Islet precursor cell (in vitro differentiated cells): ENCODE measurements at regions not wholly inside any gene's neighbourhood (a gene's known extent, or its start where the extent isn't known, plus 50 kb on each side); places are given as distances from the start of the nearest gene placed in this dataset.
"Not testable (repeated sequence)": the region's sequence is repeated elsewhere in the genome, so short reads cannot be mapped to it uniquely, and the experiment has no call there.

Experiments used
- DNase-seq: peaks from one replicate; pipeline ENCODE4 v3.0.0-alpha.2; 2018

- DNase-seq = no peak
Observed at GRCh38 chr20:47940101-47940813, 155.0 kb upstream of the SULF2 start.

- DNase-seq = no peak
Observed at GRCh38 chr20:47936612-47937011, 151.3 kb upstream of the SULF2 start.

- no peak for DNase-seq
Observed at GRCh38 chr20:47934761-47935160, 149.5 kb upstream of the SULF2 start.

- no peak for DNase-seq
Observed at GRCh38 chr20:47931443-47931842, 146.2 kb upstream of the SULF2 start.

- DNase-seq = no peak
Observed at GRCh38 chr20:47931002-47931401, 145.7 kb upstream of the SULF2 start.

GRCh38 chr20:47929368-47930115 is 144.3 kb upstream of the SULF2 start:
- DNase-seq = peak; percentile 78

GRCh38 chr20:47927944-47928343 is 142.7 kb upstream of the SULF2 start:
- no peak for DNase-seq

GRCh38 chr20:47927385-47927851 is 142.1 kb upstream of the SULF2 start:
- DNase-seq = no peak

GRCh38 chr20:47926731-47927130 is 141.4 kb upstream of the SULF2 start:
- no peak for DNase-seq

GRCh38 chr20:47925593-47925992 is 140.3 kb upstream of the SULF2 start:
- DNase-seq = no peak

GRCh38 chr20:47922269-47922668 is 137.0 kb upstream of the SULF2 start:
- no peak for DNase-seq

GRCh38 chr20:47921829-47922228 is 136.5 kb upstream of the SULF2 start:
- DNase-seq = not testable (repeated sequence)

- no peak for DNase-seq
Observed at GRCh38 chr20:47921408-47921807, 136.1 kb upstream of the SULF2 start.

- DNase-seq = no peak
Observed at GRCh38 chr20:47917549-47918070, 132.3 kb upstream of the SULF2 start.

- no peak for DNase-seq
Observed at GRCh38 chr20:47915495-47915894, 130.2 kb upstream of the SULF2 start.

GRCh38 chr20:47914792-47915191 is 129.5 kb upstream of the SULF2 start:
- no peak for DNase-seq

GRCh38 chr20:47912786-47913501 is 127.7 kb upstream of the SULF2 start:
- not testable (repeated sequence) for DNase-seq

GRCh38 chr20:47912165-47912564 is 126.9 kb upstream of the SULF2 start:
- not testable (repeated sequence) for DNase-seq

GRCh38 chr20:47909696-47910369 is 124.6 kb upstream of the SULF2 start:
- DNase-seq = not testable (repeated sequence)

GRCh38 chr20:47908361-47909035 is 123.2 kb upstream of the SULF2 start:
- DNase-seq = not testable (repeated sequence)

GRCh38 chr20:47907951-47908350 is 122.7 kb upstream of the SULF2 start:
- DNase-seq = not testable (repeated sequence)

GRCh38 chr20:47907031-47907675 is 121.9 kb upstream of the SULF2 start:
- no peak for DNase-seq
